ENCODE measurements at regions not wholly inside any gene's neighbourhood (a gene's known extent, or its start where the extent isn't known, plus 50 kb on each side); places are given as distances from the start of the nearest gene placed in this dataset.

DNA sequence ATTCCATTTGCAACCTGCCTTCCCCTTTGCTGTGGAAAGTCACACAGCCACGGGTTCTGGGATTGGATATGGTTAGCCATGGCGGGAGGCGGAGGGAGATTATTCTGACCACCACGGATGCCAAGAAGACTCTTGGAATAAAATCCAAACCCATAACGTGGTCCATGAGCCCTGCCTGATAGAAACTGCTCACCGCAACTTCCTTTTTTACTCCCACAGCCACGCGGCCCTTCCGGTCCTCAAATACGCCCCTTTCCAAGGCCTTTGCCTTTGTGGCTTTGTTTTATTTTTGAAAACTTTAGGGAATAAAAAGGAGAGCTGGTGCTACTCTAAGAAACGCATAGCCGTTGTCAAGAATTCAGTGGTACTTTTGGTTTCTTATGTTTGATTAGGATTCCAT is 602.5 kb upstream of the CDH4 start:
- no peak overlapping the region for H3K4me2 ChIP-seq
- H3K27ac ChIP-seq: no peak overlapping the region
- ATAC-seq (no peak), DNase-seq (ENCODE audit: low read depth in 1 of 2, low spot score in 1 of 2) (no peak), FAIRE-seq (no peak)
- H3K4me3 ChIP-seq: no peak overlapping the region
- ChIA-PET CTCF (no interaction called here), POLR2A (no interaction called here)
- H3K4me1 ChIP-seq: no peaks in the 10 kb centered on the region
- H3K9me3 ChIP-seq: peaks cover 3% of the 10 kb centered on the region; the same call in 2 of the 3 replicates
- 56% methylated on average over 12 of the region's 12 CpGs for WGBS (ENCODE audit: missing lambda C conversion rate)
- TF ChIP-seq HOXB13 (CRISPR knock-in tag; IDR thresholded peaks at IDR 0.05; ENCODE audit: low read depth) (no peak), NFE2L2 (conservative IDR thresholded peaks at IDR 0.05; ENCODE audit: low read length) (no peak), ZSCAN20 (CRISPR knock-in tag; IDR thresholded peaks at IDR 0.05) (no peak), CHD2 (IDR thresholded peaks at IDR 0.05; ENCODE audit: low read length, partially characterized antibody) (no peak), RFX5 (IDR thresholded peaks at IDR 0.05) (no peak), SMC3 (IDR thresholded peaks at IDR 0.05) (no peak), SREBF2 (IDR thresholded peaks at IDR 0.05) (no peak), TFCP2L1 (CRISPR knock-in tag; IDR thresholded peaks at IDR 0.05) (no peak), CBX2 (IDR thresholded peaks at IDR 0.05; ENCODE audit: borderline replicate concordance, low read depth) (no peak), CBX8 (IDR thresholded peaks at IDR 0.05) (no peak), CEBPB (IDR thresholded peaks at IDR 0.05) (no peak), MAFK (IDR thresholded peaks at IDR 0.05; ENCODE audit: partially characterized antibody) (no peak), EHMT2 (IDR thresholded peaks at IDR 0.05; ENCODE audit: low read depth) (no peak), NPAS2 (CRISPR knock-in tag; IDR thresholded peaks at IDR 0.05; ENCODE audit: borderline replicate concordance) (no peak), MYC (IDR thresholded peaks at IDR 0.05; ENCODE audit: borderline replicate concordance, low read length) (no peak), RAD21 (conservative IDR thresholded peaks at IDR 0.05 in 1 of 2, IDR thresholded peaks at IDR 0.05 in 1 of 2) (no peak)
- TF ChIP-seq, protein P1, sequence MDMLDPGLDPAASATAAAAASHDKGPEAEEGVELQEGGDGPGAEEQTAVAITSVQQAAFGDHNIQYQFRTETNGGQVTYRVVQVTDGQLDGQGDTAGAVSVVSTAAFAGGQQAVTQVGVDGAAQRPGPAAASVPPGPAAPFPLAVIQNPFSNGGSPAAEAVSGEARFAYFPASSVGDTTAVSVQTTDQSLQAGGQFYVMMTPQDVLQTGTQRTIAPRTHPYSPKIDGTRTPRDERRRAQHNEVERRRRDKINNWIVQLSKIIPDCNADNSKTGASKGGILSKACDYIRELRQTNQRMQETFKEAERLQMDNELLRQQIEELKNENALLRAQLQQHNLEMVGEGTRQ (IDR thresholded peaks at IDR 0.05): no peak
- TF ChIP-seq, protein P2, sequence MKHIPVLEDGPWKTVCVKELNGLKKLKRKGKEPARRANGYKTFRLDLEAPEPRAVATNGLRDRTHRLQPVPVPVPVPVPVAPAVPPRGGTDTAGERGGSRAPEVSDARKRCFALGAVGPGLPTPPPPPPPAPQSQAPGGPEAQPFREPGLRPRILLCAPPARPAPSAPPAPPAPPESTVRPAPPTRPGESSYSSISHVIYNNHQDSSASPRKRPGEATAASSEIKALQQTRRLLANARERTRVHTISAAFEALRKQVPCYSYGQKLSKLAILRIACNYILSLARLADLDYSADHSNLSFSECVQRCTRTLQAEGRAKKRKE (CRISPR knock-in tag; IDR thresholded peaks at IDR 0.05; ENCODE audit: low read depth): no peak
- TF ChIP-seq, protein P3, sequence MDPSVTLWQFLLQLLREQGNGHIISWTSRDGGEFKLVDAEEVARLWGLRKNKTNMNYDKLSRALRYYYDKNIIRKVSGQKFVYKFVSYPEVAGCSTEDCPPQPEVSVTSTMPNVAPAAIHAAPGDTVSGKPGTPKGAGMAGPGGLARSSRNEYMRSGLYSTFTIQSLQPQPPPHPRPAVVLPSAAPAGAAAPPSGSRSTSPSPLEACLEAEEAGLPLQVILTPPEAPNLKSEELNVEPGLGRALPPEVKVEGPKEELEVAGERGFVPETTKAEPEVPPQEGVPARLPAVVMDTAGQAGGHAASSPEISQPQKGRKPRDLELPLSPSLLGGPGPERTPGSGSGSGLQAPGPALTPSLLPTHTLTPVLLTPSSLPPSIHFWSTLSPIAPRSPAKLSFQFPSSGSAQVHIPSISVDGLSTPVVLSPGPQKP (IDR thresholded peaks at IDR 0.05; ENCODE audit: low read depth, low read length): no peak
- TF ChIP-seq, protein P4, sequence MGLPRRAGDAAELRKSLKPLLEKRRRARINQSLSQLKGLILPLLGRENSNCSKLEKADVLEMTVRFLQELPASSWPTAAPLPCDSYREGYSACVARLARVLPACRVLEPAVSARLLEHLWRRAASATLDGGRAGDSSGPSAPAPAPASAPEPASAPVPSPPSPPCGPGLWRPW (IDR thresholded peaks at IDR 0.05): no peak

DNA sequence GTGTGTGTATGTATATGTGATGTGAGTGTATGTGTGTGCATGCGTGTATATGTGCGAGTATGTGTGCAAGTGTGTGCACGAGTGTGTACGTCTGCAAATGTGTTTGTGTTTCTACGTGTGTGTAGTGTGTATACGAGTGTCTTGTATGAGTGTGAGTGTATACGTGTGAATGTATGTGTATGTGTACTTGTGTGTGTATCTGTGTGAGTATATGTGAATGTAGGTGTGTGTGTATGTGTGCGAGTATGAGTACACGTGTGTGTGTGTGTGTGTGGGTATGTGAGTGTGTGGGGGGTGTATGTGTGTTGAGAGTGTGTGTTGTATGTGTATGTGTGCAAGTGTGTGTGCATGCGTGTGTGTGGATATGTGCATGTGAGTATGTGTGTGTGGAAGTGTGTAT is 602.0 kb upstream of the CDH4 start:
- Histone ChIP-seq H3K4me1 (no peaks in the 10 kb centered on the region), H3K27ac (no peak overlapping the region), H3K4me3 (no peak overlapping the region), H3K4me2 (no peak overlapping the region), H3K9me3 (peaks cover 6% of the 10 kb centered on the region; the same call in 2 of the 3 replicates)
- CTCF ChIA-PET: no interaction called here
- POLR2A ChIA-PET: no interaction called here
- WGBS (ENCODE audit: missing lambda C conversion rate): 45% methylated on average over 10 of the region's 10 CpGs
- TF ChIP-seq FOSB (CRISPR knock-in tag; IDR thresholded peaks at IDR 0.05) (no peak), RNF2 (IDR thresholded peaks at IDR 0.05; ENCODE audit: borderline replicate concordance, low read depth) (no peak), FOXS1 (CRISPR knock-in tag; IDR thresholded peaks at IDR 0.05) (no peak), NR3C1 (IDR thresholded peaks at IDR 0.05) (no peak)
- TF ChIP-seq, protein P4 (IDR thresholded peaks at IDR 0.05): no peak
- TF ChIP-seq, protein P5, sequence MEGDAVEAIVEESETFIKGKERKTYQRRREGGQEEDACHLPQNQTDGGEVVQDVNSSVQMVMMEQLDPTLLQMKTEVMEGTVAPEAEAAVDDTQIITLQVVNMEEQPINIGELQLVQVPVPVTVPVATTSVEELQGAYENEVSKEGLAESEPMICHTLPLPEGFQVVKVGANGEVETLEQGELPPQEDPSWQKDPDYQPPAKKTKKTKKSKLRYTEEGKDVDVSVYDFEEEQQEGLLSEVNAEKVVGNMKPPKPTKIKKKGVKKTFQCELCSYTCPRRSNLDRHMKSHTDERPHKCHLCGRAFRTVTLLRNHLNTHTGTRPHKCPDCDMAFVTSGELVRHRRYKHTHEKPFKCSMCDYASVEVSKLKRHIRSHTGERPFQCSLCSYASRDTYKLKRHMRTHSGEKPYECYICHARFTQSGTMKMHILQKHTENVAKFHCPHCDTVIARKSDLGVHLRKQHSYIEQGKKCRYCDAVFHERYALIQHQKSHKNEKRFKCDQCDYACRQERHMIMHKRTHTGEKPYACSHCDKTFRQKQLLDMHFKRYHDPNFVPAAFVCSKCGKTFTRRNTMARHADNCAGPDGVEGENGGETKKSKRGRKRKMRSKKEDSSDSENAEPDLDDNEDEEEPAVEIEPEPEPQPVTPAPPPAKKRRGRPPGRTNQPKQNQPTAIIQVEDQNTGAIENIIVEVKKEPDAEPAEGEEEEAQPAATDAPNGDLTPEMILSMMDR (IDR thresholded peaks at IDR 0.05): no peak
- FAIRE-seq (no peak), ATAC-seq (no peak), DNase-seq (ENCODE audit: low read depth in 1 of 2, low spot score in 1 of 2) (no peak)
